Hematopoietic multipotent progenitor cell treated with erythropoietin and hydrocortisone succinate and interleukin-3 and kit ligand, for 15 days (in vitro differentiated cells): ENCODE measurements at regions not wholly inside any gene's neighbourhood (a gene's known extent, or its start where the extent isn't known, plus 50 kb on each side); places are given as distances from the start of the nearest gene placed in this dataset.
"Not testable (repeated sequence)": the region's sequence is repeated elsewhere in the genome, so short reads cannot be mapped to it uniquely, and the experiment has no call there.

Experiments
- DNase-seq: peaks from one replicate; pipeline ENCODE4 v3.0.0-alpha.2; 2015; ENCODE audit warnings: low spot score

DNA sequence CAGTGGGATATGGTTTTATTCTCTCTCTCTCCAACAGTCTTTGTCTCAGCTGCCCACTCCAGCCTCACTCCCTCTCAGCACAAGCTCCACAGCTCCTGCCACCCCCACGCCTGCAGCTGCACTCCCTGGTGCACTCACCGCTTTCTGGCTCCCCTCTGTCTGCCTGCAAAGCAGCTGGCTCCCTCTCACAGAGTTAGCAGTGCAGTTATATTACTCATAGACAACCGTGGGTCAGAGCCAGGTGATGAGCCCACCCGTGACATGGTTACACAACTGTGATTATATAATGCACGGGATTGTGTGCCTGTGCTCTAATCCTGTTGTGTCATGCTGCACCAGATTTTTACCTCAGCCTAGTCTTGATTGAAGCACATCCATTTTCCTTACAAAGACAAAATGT lies 276.9 kb upstream of the CHAC2 start:
- DNase-seq, result no peak

DNA sequence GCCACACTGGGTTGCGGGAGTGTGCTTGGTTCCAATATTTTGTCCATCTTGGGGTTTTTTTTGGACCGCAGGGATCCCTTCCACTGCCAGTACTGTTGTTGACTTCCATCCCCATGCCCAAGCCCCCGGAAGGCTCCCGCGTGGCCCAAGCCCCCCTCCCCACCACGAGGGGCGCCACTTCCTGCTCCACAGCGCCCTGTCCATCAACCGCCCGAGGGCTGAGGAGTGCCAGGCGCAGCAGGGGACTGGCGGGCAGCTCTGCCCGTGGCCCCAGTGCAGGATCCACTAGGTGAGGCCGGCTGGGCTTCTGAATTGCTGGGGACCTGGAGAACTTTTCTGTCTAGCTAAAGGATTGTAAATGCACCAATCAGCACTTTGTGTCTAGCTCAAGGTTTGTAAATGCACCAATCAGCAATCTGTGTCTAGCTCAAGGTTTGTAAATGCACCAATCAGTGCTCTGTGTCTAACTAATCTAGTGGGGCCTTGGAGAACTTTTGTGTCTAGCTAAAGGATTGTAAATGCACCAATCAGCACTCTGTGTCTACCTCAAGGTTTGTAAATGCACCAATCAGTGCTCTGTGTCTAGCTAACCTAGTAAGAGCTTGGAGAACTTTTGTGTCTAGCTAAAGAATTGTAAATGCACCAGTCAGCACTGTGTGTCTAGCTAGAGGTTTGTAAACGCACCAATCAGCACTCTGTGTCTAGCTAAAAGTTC lies 281.3 kb upstream of the CHAC2 start:
- DNase-seq, result not testable (repeated sequence)

DNA sequence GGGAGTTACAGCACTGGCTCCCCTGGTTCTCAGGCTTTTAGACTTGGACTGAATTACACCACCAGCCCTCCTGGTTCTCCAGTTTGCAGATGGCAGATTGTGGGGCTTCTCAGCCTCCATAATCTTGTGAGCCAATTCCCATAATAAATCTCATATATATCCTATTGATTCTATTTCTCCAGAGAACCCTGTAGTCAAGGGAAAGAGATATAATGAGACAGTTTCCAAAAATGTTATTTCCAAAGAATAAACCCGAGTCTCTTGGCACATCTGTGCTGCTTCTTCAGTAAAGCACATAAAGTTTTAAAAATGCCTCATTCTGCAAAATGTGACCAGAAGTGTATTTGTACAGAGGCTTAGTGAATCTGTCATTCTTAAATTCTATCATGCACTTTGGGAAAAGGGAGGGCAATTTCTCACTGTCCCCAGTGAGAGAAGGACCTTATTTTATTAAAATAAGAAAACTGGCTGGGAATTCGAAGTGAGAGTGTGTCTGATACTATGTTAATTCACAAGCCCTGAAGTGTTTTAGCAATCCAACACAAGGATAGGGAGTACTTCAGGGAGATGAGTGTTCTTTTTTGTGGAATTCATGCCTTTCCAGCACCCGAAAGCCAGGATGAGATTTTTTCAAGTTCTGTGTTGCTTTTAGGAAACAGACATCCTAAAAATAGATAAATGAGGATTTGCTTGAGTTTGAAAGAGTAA lies 282.4 kb upstream of the CHAC2 start:
- DNase-seq, result no peak

DNA sequence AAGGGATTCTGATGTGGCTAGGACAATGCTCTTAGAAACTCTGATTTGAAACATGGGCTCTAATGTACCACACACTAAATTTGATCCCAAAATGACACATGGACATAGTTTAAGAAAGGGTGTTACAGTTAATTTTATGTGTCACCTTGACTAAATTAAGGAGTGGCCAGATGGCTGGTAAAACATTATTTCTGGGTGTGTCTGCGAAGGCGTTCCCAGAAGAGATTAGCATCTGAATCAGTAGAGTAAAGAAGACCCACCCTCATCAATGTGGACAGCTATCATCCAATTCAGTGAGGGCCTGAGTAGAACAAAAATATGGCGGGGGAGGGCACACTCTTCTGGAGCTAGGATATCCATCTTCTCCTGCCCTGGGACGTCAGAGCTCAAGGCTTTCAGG lies 283.1 kb upstream of the CHAC2 start:
- DNase-seq, result no peak

DNA sequence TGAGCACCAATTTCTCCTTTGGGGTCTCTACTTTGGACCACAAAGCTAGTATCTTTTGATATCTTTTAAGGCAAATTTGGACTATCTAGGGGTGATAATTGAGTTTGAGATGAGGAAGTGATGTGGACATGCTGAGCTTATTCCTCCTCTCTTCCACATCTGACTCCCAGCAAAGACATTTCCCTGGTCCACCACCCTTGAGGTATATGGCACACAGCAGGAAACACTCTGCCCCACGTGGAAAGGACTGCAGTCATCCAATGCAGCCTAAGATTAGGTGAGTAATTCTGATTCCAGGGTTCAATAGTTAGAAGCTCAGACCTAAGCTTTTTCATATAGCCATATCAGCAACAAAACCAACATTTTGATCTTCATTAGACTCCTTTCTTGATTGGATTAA lies 290.1 kb upstream of the CHAC2 start:
- DNase-seq, result no peak

DNA sequence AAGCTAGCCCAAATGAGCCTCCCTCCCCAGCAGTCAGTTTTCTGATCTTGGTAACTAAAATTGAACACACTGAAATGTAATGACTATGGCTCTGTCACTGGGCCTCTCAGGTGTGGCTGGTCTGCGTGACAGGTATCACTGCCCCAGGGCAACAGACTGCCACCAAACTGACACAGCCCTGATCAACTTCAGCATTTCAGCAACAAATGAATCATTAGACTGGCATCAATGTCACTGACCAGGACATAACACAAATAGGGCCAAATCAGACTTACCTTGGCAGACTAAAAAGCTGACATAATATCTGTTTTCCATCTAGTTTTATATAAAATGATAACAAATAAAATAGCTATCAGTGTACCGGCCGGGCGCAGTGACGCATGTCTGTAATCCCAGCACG lies 290.8 kb upstream of the CHAC2 start:
- DNase-seq, result no peak

DNA sequence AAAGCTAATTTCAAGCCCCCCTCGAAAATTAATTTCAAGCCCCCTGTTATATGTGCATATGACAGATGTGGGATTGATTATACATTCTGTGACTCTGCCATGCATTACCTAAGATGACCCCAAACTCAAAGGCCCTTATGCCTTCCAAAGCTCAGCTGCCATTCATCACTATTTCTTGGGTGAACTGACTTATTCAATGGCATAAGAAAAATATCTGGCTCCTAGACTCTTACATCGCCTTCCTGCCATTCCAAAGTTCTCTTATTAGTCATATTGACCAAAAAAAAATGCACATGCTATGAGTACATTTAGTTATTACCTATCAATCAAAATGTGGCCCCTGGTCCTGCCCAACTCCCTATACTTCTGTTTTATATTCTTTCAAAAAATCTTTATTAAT lies 291.8 kb upstream of the CHAC2 start:
- no peak for DNase-seq

DNA sequence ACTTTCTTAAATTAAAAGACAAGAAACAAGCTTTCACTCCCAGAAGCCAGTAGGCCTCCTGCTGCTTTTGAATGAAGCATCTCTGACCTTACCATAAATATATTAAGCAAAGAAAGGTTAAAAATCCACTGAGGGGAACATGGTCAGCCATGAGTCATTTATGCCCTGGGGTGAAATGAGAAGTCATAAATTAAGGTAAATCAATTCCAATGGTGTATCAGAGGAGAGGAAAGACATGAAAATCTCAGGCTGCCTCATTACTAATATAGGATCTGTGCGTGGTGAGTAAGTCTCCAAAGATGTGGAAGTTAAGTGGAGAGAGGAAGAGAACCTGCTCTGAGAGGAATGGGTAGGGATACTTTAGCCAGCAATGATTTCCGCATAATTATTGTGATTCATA lies 292.3 kb upstream of the CHAC2 start:
- no peak for DNase-seq

DNA sequence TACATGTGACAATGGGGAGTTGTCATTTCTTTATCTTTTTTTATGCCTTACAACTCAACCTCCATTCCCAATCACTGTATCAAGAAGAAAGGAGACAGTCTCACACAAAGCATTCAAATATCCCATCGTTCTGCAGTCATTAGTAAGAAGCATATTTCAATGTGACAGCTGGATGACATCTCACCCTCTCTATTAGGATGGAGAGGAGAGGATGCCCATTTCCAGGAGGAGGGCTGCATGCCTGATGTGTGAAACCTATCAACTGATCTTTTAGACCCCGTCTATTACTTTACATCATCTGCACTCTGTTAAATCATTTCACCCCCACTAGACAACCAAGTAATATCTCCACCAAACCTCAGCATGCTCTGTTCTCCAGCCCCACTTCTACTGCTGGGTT lies 292.7 kb upstream of the CHAC2 start:
- no peak for DNase-seq

DNA sequence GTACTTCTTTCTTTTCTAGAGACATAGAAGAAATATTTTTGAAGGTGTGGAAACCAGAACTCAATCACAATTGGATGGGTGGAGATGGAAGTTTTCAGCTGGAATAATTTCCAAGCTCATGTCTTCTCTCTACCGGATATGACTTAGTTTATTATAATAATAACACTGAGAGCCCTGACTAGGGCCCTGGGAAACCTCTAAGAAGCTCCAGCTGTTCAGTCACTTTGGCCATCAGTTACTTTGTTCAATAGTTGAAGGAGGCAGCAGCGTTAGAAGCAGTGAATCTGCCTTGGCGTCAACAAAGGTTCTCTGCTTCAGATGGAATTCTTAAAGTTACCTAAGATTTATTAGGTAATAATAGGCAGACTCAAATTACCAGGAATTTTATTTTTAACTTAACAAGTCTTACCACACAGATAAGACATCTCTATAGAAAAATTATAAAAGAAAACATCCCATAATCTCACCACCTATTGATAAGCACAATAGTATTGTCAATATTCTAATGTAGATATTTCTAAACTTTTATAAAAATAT lies 293.8 kb upstream of the CHAC2 start:
- no peak for DNase-seq

DNA sequence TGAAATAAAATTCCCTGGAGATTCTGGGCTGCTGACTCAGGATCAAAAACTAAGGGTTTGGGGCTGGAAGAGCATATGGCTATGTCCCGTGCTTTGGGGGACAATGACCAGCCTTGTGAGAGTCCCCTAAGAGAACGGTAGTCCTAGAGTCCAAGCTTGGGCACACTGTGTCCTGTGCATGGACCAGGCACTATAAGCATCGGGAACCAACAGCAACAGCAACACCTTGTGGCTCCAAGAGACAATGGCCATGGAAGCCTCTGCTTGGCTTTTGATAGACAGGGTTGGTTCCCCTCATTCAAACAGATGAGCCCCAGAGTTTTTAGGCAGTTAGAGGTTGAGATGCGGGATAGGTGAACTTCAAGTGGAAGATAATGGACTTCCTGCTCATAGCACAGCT lies 294.4 kb upstream of the CHAC2 start:
- DNase-seq, result no peak

DNA sequence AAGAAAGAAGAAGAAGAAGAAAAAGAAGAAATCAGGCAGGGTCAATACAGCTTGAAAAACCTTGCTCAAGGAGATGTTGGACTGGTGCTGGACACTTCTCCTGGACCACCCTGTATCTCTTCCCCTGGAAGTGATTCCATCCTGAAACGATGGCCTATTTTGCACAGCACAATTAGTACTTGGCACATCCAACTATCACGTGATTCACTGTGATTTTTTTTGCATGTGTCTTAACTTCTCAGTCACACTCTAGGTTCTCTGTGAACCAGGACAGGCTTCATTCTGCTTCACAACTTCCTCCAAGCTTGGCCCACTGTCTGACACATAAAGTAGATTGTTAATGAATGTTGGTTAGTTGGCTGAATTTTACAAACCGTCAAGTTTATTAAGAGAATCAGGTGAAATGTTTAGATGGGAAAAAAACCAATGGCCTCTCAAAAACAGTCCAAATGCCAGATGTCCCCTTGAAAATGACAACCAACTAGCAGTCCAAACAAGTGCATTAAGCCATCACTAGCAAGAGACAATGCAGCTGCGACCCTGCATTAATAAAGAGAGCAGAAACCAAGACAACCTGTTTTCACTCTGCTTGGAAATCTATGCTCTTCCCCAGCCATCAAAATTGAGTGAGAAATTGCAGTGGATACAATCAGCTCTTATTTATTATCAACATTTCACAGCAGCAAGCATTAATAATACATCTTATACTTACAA lies 300.0 kb upstream of the CHAC2 start:
- DNase-seq, result no peak

DNA sequence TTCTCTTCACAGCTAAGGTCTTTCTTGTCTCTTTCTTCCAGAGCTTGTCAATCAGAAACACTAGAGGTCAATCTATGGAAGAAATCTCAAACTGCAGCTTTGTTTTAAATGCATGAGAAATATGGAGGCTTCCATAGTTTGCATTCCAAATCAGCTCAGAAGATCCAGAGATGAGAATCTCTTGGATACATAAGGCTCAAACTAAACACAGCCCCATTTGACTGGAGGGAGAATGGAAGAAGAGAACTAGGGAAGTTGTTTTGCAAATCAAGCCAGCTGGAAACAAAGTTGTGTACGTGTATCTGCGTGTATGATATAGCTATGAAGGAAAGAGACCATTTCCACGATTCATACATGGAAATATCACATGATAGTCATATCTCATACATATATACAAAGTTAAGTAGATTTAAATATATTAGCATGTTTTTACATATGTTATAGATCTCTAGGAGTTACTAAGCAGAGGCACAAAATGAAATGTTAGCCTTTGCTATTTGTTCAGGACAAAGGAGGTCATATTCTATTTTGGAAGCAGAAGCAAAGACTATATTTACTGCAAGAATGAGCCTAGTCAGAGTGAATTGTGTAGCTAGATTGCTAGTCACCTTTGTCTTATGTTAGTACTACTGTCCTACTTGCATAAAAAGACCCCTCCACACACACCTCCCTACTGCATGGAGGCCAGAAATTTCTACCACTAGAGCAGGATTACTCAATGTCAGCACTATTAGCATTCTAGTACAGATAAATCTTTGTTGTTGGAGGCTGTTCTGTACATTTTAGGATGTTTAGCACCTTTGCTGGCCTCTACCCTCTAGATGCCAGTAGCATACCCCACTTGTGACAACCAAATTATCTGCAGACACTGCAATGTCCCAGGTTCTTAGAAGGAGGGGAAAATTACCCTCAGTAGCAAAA lies 303.5 kb upstream of the CHAC2 start:
- no peak for DNase-seq

DNA sequence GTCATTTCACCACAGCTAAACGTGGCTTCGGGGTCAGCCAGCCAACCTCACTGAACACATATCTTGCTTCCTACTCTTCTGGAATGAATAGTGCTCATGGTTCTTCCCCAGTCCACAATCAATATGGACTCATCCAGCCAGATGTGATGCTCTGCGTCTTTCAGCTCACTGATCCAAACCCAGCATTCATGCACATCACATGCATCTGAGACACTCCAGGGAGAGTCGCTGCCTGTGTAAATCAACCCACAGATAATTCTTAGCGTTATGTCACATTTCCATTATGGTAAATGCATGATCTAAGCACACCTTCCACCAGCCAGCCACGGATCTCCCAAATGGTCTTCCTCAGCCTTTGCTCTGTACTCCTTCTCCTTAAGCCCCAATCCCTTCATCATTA lies 306.7 kb upstream of the CHAC2 start:
- DNase-seq, result no peak

DNA sequence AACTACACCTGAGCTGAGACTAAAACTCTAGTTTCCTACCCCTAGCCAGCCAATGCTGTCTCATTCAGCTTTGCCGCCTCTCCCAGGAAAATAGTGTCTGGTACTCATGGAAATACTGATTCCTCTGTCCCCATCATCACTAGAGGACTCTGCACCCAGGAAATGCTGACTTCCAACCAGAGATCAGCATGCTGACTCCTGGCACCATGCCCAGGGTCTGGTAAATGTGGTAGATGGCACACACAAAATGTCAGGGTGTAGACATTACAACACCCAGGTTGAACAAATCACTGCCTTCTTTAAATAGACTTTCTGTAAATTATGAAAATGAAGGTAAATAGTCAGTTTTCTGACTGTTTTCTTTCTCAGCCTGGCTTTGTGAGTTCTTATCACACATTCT lies 307.3 kb upstream of the CHAC2 start:
- no peak for DNase-seq

DNA sequence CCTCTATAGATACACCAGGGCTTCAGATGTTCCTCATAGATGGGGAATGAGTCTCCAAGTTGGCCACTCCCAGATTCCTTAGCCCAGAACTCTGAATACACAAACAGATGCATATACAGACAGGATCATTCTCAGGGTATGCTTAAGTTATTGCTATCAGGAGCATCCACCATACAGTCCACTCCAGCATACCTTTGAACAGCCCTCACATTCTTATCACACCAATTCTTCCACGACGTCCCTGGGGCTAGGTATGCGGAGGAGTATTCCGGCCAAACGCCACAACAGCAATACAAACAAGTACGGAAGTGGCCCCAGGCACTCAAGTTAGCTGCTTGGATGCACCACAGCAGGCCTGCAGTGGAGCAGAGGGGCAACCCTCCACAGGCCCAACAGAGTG lies 312.5 kb upstream of the CHAC2 start:
- no peak for DNase-seq

DNA sequence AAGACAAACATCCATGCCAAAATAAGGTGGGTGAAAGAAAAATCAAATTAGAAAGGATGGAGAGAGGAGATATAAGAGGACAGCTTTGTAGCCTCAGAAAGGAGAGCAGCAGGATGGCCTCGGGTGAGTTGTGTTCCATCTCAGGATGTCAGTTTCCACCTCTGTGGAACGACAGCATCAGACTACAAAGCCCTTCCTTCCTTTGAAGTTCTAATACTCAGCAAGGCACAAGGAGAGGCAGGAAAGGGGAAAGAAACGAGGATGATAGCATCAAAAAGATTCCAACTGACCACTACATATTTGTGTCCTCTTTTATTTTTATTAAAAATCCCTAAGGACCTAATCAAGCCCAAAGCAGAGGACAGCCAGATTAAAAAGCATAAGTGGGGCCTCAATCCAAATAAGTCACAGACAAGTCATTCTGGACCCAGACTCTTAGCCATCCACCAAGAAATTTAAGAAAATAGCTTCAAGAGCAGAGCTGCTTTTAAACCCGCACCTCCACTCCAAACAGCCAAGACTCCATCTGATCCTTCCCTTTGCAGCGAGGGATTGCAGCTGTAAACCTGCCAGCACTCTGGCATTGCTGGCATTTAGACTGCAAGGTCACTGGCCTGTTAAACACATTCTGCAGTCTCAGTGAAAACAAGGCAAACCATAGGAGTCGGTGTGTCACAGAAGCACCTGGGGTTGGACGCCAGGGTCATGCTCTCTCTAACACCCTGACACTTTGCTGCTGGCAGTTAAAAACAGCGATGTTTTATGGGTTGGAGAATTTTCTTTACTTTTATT lies 314.5 kb upstream of the CHAC2 start:
- DNase-seq, result no peak

DNA sequence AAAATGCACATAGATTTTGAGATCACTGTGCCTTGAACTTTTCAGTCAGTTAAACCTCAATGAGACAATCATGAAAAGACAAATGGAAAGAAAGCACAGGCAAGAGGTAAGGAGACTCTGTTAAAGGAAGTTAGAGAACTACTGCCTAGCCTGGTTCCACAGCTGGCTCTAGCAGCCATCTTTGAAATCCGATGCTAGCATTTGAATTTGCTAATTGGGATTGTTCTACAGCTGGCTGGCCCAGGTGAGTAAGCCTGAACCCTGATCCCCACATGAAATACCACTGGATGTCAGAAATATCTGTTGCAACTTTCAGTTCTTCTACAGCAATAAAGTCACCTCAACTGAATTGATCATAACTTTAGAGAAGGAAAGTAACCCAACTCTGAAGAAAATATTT lies 315.2 kb upstream of the CHAC2 start:
- DNase-seq, result no peak

DNA sequence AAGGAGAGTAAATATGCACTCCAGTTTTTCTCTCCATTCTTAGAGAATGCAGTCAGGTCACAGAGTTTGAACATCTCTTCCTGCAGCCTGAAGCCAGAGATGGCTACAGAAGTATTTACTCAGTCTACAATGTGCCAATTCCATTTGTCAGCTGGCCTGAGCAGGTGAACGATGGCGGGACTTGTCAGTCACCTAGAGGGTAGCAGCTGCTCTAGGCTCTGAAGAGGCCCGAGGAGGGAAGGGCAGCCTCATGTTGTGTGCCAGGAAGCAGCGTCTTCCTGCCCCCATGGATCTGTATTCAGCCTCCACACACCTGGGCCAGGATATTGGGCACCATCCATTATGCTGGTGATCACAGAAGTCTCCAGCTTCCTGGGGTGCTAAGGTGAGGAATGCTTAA lies 316.7 kb upstream of the CHAC2 start:
- DNase-seq, result no peak

DNA sequence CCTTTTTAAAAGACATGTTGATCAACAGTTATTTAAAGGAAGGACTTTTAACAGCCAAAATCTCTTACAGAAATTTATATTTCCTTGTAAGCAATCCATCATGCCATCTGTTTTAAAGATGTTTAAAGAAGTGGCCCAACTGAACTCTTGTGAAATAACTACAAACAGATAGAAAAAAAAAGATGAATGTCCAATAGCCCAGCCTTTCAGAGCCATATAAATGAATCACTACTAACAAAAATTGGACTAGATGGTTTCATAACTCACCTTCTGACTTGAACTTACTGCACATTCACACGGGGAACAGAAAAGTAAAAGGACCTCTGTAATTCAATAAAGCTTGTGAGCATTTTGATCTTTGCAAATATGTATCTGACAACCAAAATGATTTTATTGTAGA lies 319.0 kb upstream of the CHAC2 start:
- no peak for DNase-seq

DNA sequence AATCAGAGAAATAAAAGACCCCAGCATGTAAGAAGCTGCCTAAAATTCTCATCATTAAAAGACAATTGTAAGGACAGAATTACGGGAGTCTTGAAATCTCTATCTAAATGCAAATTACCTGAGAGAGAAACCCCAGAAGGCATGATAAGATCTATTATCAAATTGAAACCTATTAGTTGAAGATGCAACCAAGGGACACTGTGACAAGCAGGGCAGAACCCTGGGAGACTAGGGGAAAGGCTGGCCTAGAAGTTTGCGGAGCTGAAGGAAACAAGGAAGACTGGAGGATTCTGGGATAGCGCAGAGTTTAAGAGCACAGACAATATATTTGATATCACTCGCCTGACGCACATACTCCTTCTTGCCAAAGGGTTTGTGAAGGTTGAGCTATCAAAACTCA lies 319.5 kb upstream of the CHAC2 start:
- no peak for DNase-seq
